HCT116 (cell line): ENCODE measurements at regions not wholly inside any gene's neighbourhood (a gene's known extent, or its start where the extent isn't known, plus 50 kb on each side); places are given as distances from the start of the nearest gene placed in this dataset.

Source experiments
- ATAC-seq: fragments of 200-7000 bp; cut with Tn5 transposase; 2 replicates; pipeline ENCODE4 v1.9.1; 2020; ENCODE audit warnings: mild to moderate bottlenecking, moderate library complexity
- BruUV-seq: library from RNA; stranded (reverse); fragments of 400-500 nt; replicated peaks from 2 replicates; lab custom pipeline; 2021; lab: Mats Ljungman, UMichigan
- CTCF ChIA-PET: fragments of 300-600 bp; sonication (Branson Sonifier 250); formaldehyde crosslinking; loops from one replicate; lab custom pipeline; 2021; ENCODE audit warnings: antibody characterized with exemption; lab: Charles Lee
- POLR2A ChIA-PET: fragments of 300-600, 350-600 bp; sonication (Branson Sonifier 250); formaldehyde crosslinking; loops from one replicate; lab custom pipeline; 2021; ENCODE audit warnings: antibody characterized with exemption; lab: Charles Lee
- RAD21 ChIA-PET, 2 experiments: fragments of 300-600 bp; sonication (Branson Sonifier 250); formaldehyde crosslinking; loops; one replicate each; lab custom pipeline; 2023; ENCODE audit warnings: low total read pairs in 2 of 2; ENCODE audit not compliant: uncharacterized antibody in 2 of 2, unreplicated experiment in 2 of 2, low non-redundant PET in 1 of 2; lab: Charles Lee
- DNase-seq: peaks from one replicate; pipeline ENCODE4 v3.0.0-alpha.2; 2010; ENCODE audit warnings: low read depth, low spot score
- H2AFZ ChIP-seq: fragments of 200-600 bp; shearing (Covaris generic), sonication (generic); 2 replicates; pipeline ENCODE4 v1.6.1; 2017; ENCODE audit warnings: low read depth, mixed run types, mixed read lengths, antibody characterized with exemption, low read length; ENCODE audit not compliant: poor library complexity, severe bottlenecking
- H3K27ac ChIP-seq: 2 replicates; pipeline ENCODE4 v1.5.1; 2012; ENCODE audit warnings: low read depth, low read length
- H3K27me3 ChIP-seq: fragments of 200-600 bp; sonication (generic); 2 replicates; pipeline ENCODE4 v1.6.1; 2016; ENCODE audit warnings: mixed run types, low read length, mixed read lengths; ENCODE audit not compliant: insufficient read depth
- H3K36me3 ChIP-seq, 2 experiments: fragments of 200-500 bp in 1 of 2; fragments of 200-600 bp in 1 of 2; sonication (Bioruptor generic) in 1 of 2; sonication (generic) in 1 of 2; 2 replicates each; pipeline versions ENCODE4 v1.5.1 to v1.6.1; 2014 to 2016; ENCODE audit warnings: low read length in 2 of 2, inconsistent platforms in 1 of 2, mixed read lengths in 1 of 2, mixed run types in 1 of 2; ENCODE audit not compliant: insufficient read depth in 2 of 2, control insufficient read depth in 1 of 2
- H3K4me1 ChIP-seq, 2 experiments: fragments of 200-600 bp in 1 of 2; sonication (generic) in 1 of 2; 2 replicates each; pipeline versions ENCODE4 v1.5.1 to v1.6.1; 2012 to 2017; ENCODE audit warnings: low read length in 2 of 2, inconsistent platforms in 1 of 2, mild to moderate bottlenecking in 1 of 2, mixed read lengths in 1 of 2, mixed run types in 1 of 2, moderate library complexity in 1 of 2; ENCODE audit not compliant: insufficient read depth in 2 of 2, control insufficient read depth in 1 of 2
- H3K4me2 ChIP-seq: fragments of 200-600 bp; sonication (generic); 2 replicates; pipeline ENCODE4 v1.6.1; 2017; ENCODE audit warnings: mixed run types, low read length, mixed read lengths
- H3K4me3 ChIP-seq, 2 experiments: fragments of 200-600 bp in 1 of 2; sonication (generic) in 1 of 2; replicated peaks in 1 of 2; 2 replicates each; pipeline ENCODE4 v1.5.1; 2011 to 2016; ENCODE audit warnings: low read length in 2 of 2, control low read depth in 1 of 2, low read depth in 1 of 2, mild to moderate bottlenecking in 1 of 2, mixed read lengths in 1 of 2, mixed run types in 1 of 2
- H3K79me2 ChIP-seq: fragments of 200-600 bp; sonication (generic); 2 replicates; pipeline ENCODE4 v1.6.1; 2017; ENCODE audit warnings: mild to moderate bottlenecking, mixed run types, low read length, moderate library complexity, mixed read lengths; ENCODE audit not compliant: insufficient read depth
- H3K9ac ChIP-seq: fragments of 200-600 bp; sonication (generic); 2 replicates; pipeline ENCODE4 v1.6.1; 2016; ENCODE audit warnings: low read length, mixed read lengths
- H3K9me2 ChIP-seq: fragments of 200-600 bp; sonication (generic), shearing (Covaris generic); 2 replicates; pipeline ENCODE4 v1.6.1; 2017; ENCODE audit warnings: mixed run types, mild to moderate bottlenecking, moderate library complexity; ENCODE audit not compliant: insufficient read depth
- H3K9me3 ChIP-seq, 2 experiments: fragments of 200-500 bp in 1 of 2; fragments of 200-600 bp in 1 of 2; sonication (Bioruptor generic) in 1 of 2; sonication (generic) in 1 of 2; 2 replicates each; pipeline ENCODE4 v1.6.1; 2014 to 2017; ENCODE audit warnings: low read length in 2 of 2, mixed read lengths in 2 of 2, inconsistent platforms in 1 of 2, low read depth in 1 of 2, mild to moderate bottlenecking in 1 of 2, mixed run types in 1 of 2, moderate library complexity in 1 of 2; ENCODE audit not compliant: control insufficient read depth in 1 of 2, insufficient read depth in 1 of 2
- H4K20me1 ChIP-seq: fragments of 200-600 bp; sonication (generic), shearing (Covaris generic); 2 replicates; pipeline ENCODE4 v1.6.1; 2017; ENCODE audit warnings: mixed run types, mild to moderate bottlenecking, moderate library complexity; ENCODE audit not compliant: insufficient read depth
- CBX3 ChIP-seq: IDR thresholded peaks from 2 replicates; pipeline ENCODE4 v1.6.1; 2012; ENCODE audit warnings: low read depth
- CEBPB ChIP-seq: IDR thresholded peaks from 2 replicates; pipeline ENCODE4 v1.6.1; 2012; ENCODE audit warnings: low read depth
- ELF1 ChIP-seq: IDR thresholded peaks from 2 replicates; pipeline ENCODE4 v1.6.1; 2012; ENCODE audit warnings: low read depth, borderline replicate concordance
- MAX ChIP-seq: IDR thresholded peaks from 2 replicates; pipeline ENCODE4 v1.6.1; 2012
- SP1 ChIP-seq: IDR thresholded peaks from 2 replicates; pipeline ENCODE4 v1.6.1; 2012; ENCODE audit warnings: low read depth
- YY1 ChIP-seq: IDR thresholded peaks from 2 replicates; pipeline ENCODE4 v1.6.1; 2011; ENCODE audit warnings: low read length, low read depth, moderate library complexity, mild to moderate bottlenecking; ENCODE audit not compliant: insufficient replicate concordance; ENCODE audit errors: extremely low read depth
- ZFX ChIP-seq: fragments of 450-650 bp; IDR thresholded peaks from 2 replicates; pipeline ENCODE4 v1.6.1; 2017
- intact Hi-C: fragments of 100-400 bp; cut with micrococcal nuclease; formaldehyde crosslinking; loops from 2 replicates; pipeline ENCODE4 v1.10.0; 2022
- TF ChIP-seq, protein P1 (sequence below), 3 experiments: fragments of 200-600 bp in 1 of 3; sonication (generic) in 1 of 3; IDR thresholded peaks in 2 of 3; conservative IDR thresholded peaks in 1 of 3; 2 replicates each; pipeline ENCODE4 v1.5.1; 2012 to 2017; ENCODE audit warnings: low read depth in 2 of 3, low read length in 2 of 3, antibody characterized with exemption in 1 of 3, borderline replicate concordance in 1 of 3, control low read depth in 1 of 3, mild to moderate bottlenecking in 1 of 3, mixed read lengths in 1 of 3, mixed run types in 1 of 3, moderate library complexity in 1 of 3; ENCODE audit not compliant: insufficient read depth in 1 of 3
- TF ChIP-seq, protein P2 (sequence below): IDR thresholded peaks from 2 replicates; pipeline ENCODE4 v1.6.1; 2012

GRCh38 chr10:5311617-5312016 is 53.1 kb upstream of the UCN3 start:
- Histone ChIP-seq H3K27ac (no peak overlapping the region), H3K36me3 (no peaks in the 10 kb centered on the region), H3K4me3 (no peak overlapping the region), H2AFZ (no peak overlapping the region), H3K4me1 (no peaks in the 10 kb centered on the region), H3K79me2 (no peaks in the 10 kb centered on the region), H3K9me2 (no peaks in the 10 kb centered on the region), H4K20me1 (no peaks in the 10 kb centered on the region), H3K9me3 (no peaks in the 10 kb centered on the region), H3K27me3 (0 out of 2 replicates have a peak, but pooled peaks cover 6% of the 10 kb centered on the region), H3K9ac (no peak overlapping the region), H3K4me2 (no peak overlapping the region)
- DNase-seq (no peak), ATAC-seq (no peak)
- RAD21 ChIA-PET = no interaction called here
- CTCF ChIA-PET = no interaction called here
- POLR2A ChIA-PET = no interaction called here
- TF ChIP-seq ZFX (no peak), ELF1 (no peak), CEBPB (no peak), CBX3 (no peak), SP1 (no peak), MAX (no peak)
- TF ChIP-seq, protein P1, sequence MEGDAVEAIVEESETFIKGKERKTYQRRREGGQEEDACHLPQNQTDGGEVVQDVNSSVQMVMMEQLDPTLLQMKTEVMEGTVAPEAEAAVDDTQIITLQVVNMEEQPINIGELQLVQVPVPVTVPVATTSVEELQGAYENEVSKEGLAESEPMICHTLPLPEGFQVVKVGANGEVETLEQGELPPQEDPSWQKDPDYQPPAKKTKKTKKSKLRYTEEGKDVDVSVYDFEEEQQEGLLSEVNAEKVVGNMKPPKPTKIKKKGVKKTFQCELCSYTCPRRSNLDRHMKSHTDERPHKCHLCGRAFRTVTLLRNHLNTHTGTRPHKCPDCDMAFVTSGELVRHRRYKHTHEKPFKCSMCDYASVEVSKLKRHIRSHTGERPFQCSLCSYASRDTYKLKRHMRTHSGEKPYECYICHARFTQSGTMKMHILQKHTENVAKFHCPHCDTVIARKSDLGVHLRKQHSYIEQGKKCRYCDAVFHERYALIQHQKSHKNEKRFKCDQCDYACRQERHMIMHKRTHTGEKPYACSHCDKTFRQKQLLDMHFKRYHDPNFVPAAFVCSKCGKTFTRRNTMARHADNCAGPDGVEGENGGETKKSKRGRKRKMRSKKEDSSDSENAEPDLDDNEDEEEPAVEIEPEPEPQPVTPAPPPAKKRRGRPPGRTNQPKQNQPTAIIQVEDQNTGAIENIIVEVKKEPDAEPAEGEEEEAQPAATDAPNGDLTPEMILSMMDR (IDR thresholded peaks at IDR 0.05 in 2 of 3, conservative IDR thresholded peaks at IDR 0.05 in 1 of 3; ENCODE audit: borderline replicate concordance in 1 of 3, insufficient read depth in 1 of 3, low read depth in 2 of 3, low read length in 2 of 3) = no peak
- BruUV-seq = no TSS peak
- intact Hi-C loops = no loop called here

GRCh38 chr10:5314840-5315239 is 49.9 kb upstream of the UCN3 start:
- ATAC-seq (no peak), DNase-seq (no peak)
- no peaks in the 10 kb centered on the region for H3K9me2 ChIP-seq
- H2AFZ ChIP-seq = no peak overlapping the region
- H3K79me2 ChIP-seq = no peaks in the 10 kb centered on the region
- H3K27me3 ChIP-seq = no peaks in the 10 kb centered on the region
- intact Hi-C loops = no loop called here
- ChIA-PET RAD21 (no interaction called here), POLR2A (no interaction called here), CTCF (no interaction called here)
- peaks cover 0 to 13% of the 10 kb centered on the region in 2 experiments; a peak in 1 of 4 replicates for H3K4me1 ChIP-seq
- H3K4me2 ChIP-seq = no peak overlapping the region
- H4K20me1 ChIP-seq = no peaks in the 10 kb centered on the region
- H3K27ac ChIP-seq = no peak overlapping the region
- no peak overlapping the region for H3K9ac ChIP-seq
- no peak overlapping the region for H3K4me3 ChIP-seq
- no peaks in the 10 kb centered on the region for H3K36me3 ChIP-seq
- TF ChIP-seq SP1 (no peak), YY1 (no peak)
- TF ChIP-seq, protein P2, sequence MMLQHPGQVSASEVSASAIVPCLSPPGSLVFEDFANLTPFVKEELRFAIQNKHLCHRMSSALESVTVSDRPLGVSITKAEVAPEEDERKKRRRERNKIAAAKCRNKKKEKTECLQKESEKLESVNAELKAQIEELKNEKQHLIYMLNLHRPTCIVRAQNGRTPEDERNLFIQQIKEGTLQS = no peak
- BruUV-seq = no TSS peak
- H3K9me3 ChIP-seq = no peaks in the 10 kb centered on the region
